ENCODE measurements at regions not wholly inside any gene's neighbourhood (a gene's known extent, or its start where the extent isn't known, plus 50 kb on each side); places are given as distances from the start of the nearest gene placed in this dataset.

DNA sequence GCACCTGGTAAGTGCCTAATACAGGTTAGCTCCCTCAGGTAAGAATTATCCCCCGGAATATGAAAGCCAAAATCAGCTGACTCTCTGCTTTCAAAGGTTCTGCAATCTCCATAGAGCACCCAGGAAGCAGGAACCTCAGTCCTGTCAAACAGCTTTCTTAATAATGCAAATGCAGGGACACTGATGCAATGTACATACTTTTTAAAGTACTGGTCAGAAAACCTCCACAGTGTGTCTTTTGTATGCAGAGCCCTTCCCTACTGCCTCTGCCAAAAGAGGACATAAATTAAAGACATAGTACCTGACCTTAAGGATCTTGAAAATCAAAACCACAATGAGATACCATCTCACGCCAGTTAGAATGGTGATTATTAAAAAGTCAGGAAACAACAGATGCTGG, 365.0 kb upstream of the KAZN start:
- intact Hi-C loops (cut with DNase I), result no loop called here
- TF ChIP-seq, protein P1, sequence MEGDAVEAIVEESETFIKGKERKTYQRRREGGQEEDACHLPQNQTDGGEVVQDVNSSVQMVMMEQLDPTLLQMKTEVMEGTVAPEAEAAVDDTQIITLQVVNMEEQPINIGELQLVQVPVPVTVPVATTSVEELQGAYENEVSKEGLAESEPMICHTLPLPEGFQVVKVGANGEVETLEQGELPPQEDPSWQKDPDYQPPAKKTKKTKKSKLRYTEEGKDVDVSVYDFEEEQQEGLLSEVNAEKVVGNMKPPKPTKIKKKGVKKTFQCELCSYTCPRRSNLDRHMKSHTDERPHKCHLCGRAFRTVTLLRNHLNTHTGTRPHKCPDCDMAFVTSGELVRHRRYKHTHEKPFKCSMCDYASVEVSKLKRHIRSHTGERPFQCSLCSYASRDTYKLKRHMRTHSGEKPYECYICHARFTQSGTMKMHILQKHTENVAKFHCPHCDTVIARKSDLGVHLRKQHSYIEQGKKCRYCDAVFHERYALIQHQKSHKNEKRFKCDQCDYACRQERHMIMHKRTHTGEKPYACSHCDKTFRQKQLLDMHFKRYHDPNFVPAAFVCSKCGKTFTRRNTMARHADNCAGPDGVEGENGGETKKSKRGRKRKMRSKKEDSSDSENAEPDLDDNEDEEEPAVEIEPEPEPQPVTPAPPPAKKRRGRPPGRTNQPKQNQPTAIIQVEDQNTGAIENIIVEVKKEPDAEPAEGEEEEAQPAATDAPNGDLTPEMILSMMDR (IDR thresholded peaks at IDR 0.05), result no peak
- Histone ChIP-seq H3K9me3 (no peaks in the 10 kb centered on the region), H3K36me3 (no peaks in the 10 kb centered on the region), H3K4me1 (no peaks in the 10 kb centered on the region), H3K4me3 (no peak overlapping the region), H3K27me3 (no peaks in the 10 kb centered on the region), H3K27ac (no peak overlapping the region)
- ATAC-seq, result no peak
- DNase-seq, result no peak

DNA sequence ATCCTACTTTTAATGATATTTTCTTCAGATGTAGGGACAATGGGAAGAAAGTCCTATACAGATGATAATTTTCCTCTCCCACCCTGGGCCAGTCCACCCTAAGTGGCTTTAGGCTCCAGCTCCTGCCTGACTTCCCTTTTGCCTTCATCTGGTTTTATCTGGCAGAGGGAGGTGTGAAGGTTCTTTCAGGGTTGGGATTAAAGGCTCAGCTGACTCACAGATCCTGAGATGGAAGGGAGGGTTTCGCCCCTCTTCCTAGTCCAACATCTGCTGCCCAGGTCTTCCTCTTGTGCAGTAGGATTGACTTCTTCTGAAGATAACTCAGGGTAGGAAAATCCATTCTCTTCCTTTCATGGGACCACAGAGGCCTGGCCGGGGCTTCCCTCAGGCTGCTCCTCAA, 362.4 kb upstream of the KAZN start:
- TF ChIP-seq, protein P1 (IDR thresholded peaks at IDR 0.05), result no peak
- Histone ChIP-seq H3K9me3 (no peaks in the 10 kb centered on the region), H3K4me3 (no peak overlapping the region), H3K27ac (no peak overlapping the region), H3K36me3 (no peaks in the 10 kb centered on the region), H3K4me1 (no peaks in the 10 kb centered on the region), H3K27me3 (no peaks in the 10 kb centered on the region)
- ATAC-seq (no peak), DNase-seq (no peak)
- intact Hi-C loops (cut with DNase I), result no loop called here

DNA sequence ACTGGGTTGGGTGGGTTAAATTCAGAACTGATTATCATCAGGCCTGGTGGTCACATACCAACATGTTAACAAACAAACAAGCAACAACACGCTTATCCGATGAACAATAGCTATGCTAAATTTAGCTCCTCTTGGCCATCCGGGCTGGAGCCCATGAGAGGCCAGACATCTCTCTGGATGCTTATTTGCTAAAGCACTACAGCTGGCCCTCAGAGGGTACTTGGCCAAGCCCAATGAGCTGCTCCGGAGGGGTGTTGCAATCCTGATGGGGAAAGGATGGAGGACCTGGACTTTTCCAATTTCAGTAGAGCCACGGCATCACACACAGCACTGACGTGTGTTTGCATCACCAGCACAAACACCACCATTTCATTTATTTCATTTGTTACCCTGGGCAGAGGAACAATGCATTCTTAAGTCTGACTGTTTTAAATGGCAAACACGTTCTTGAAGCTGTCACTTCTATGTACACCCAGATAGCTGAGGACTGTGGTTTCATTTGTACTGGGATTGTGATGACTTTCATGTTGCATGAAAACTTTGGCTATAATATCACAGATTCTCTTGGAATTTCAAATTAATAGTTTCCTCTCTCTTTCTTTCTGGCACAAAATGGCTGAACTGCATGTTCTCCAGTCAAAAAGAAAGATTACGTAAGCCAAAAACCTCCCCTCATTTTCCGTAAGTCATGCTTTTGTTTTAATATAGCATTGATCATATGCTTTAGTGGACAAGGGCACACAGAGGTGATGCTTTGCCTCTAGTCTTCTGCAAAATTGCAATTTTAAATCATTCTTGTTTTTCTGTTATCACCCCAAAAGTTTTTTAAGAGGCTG, 359.8 kb upstream of the KAZN start:
- no peaks in the 10 kb centered on the region for H3K36me3 ChIP-seq
- peak overlapping the region; percentile 7 for H3K27ac ChIP-seq
- TF ChIP-seq, protein P1 (IDR thresholded peaks at IDR 0.05), result no peak
- DNase-seq (peak; percentile 79), ATAC-seq (peak; percentile 92)
- no peaks in the 10 kb centered on the region for H3K4me1 ChIP-seq
- H3K27me3 ChIP-seq, result no peaks in the 10 kb centered on the region
- intact Hi-C loops (cut with DNase I), result no loop called here
- H3K4me3 ChIP-seq, result no peak overlapping the region
- no peaks in the 10 kb centered on the region for H3K9me3 ChIP-seq

DNA sequence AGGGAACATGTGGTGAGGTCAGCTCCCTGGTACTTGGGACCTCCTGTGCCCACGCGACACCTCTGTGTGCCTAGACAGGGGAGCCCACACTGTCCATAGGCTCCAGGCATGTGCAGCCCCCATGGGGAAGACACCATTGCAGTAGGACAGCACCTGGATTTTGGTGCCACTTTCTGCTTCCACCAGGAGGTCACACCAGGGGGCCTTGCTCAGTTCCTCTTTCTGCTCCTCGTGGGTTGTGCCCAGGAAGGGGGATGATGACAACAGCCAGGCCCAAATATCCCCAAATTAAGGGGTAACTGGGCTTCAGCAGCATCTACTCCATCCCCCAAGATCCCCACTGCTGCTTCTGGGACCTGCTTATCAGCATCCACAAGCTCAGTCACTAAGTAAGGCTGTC, 358.2 kb upstream of the KAZN start:
- intact Hi-C loops (cut with DNase I), result no loop called here
- Histone ChIP-seq H3K27ac (no peak overlapping the region), H3K9me3 (no peaks in the 10 kb centered on the region), H3K4me1 (no peaks in the 10 kb centered on the region), H3K36me3 (no peaks in the 10 kb centered on the region), H3K27me3 (no peaks in the 10 kb centered on the region), H3K4me3 (no peak overlapping the region)
- ATAC-seq, result no peak
- no peak for DNase-seq
- TF ChIP-seq, protein P1 (IDR thresholded peaks at IDR 0.05), result no peak

DNA sequence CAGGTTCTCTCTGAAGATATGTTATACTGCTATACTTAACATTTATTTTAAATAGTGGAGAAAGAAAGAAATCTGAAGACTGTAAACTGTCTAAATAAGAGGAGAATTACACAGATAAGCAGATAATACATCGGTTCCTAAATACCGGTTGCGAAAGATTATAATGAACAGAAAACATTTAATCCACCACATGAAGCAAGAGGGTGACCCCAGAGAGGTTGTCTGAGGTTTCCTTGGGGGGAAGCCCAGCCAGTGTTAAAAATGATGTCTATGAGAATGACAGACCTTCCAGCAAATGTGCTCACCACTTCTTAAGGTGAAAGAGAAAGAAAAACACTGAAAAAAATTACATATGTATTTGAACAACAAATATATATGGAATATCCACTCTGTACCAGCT, 356.4 kb upstream of the KAZN start:
- Histone ChIP-seq H3K27me3 (no peaks in the 10 kb centered on the region), H3K27ac (peak overlapping the region; percentile 31), H3K9me3 (no peaks in the 10 kb centered on the region), H3K4me3 (no peak overlapping the region), H3K4me1 (no peaks in the 10 kb centered on the region), H3K36me3 (no peaks in the 10 kb centered on the region)
- ATAC-seq (no peak), DNase-seq (no peak)
- TF ChIP-seq, protein P1 (IDR thresholded peaks at IDR 0.05), result no peak
- intact Hi-C loops (cut with DNase I), result no loop called here

Measured in upper lobe of right lung (tissue), 1 donor.